ENCODE measurements at regions not wholly inside any gene's neighbourhood (a gene's known extent, or its start where the extent isn't known, plus 50 kb on each side); places are given as distances from the start of the nearest gene placed in this dataset.
A peak's percentile ranks its signal among the peaks of the same experiment; 100 is the strongest.

DNA sequence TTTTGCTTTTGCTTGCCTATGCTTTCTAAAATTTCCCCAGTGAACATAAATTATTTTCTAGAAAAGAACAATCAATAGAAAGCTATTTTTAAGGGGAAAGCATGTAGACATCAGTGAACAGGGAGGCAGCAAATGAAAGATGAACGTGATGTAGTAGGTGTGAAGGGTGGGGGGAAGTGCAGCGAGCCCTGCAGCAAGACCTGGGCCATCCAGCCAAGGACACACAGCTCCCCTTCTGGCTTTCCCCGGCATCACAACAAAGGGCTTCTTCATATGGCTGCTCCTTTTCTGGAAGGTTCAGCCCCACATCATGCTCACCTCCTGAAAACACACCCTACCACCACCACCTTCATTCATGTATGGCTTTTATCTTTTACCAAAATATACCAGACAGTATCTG, 109.2 kb upstream of the ETS2 start:
- DNase-seq, result no peak

- no peak for DNase-seq
Observed at GRCh38 chr21:38699048-38699447, 106.7 kb upstream of the ETS2 start.

DNA sequence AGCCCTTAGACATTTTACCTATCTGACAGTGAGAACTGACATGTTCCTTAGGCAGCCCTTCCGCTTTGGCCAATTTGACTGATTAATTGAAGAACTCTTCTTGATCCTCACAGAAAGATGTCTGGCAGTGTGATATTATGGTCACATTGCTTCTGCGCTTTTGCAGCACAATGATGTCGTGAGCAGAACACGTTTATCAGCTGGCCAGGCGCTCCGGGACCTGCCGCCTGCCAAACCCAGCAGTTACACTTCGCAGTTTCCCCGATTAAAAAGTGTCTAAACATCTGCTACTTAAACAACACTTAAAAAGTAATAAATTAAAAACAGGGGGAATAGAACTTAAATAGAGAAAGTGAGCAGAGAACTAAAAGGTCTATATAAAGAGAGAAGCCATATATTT, 103.5 kb upstream of the ETS2 start:
- DNase-seq, result no peak

DNA sequence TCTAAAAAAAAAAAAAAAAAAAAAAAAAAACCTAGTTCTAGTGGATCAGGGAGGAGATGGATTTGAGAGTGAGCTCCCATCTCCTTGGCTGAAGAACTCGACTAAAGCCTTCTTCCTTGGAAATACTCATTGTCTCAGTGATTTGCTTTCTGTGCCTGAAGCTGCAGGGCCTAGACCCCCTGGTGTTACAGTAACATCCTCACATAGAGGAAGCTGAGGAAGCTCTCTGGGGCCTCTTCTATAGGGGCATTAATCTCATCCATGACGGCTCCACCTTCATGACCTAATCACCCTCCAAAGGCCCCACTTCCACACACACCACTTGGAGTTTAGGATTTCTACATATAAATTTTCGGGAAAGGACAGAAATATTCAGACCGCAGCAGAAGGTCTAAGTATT, 95.9 kb upstream of the ETS2 start:
- DNase-seq, result no peak

GRCh38 chr21:38712071-38712470, 93.7 kb upstream of the ETS2 start:
- peak in 2 of 58 donors; percentile 3 to 7 for DNase-seq

GRCh38 chr21:38712664-38713063, 93.1 kb upstream of the ETS2 start:
- DNase-seq, result no peak

DNA sequence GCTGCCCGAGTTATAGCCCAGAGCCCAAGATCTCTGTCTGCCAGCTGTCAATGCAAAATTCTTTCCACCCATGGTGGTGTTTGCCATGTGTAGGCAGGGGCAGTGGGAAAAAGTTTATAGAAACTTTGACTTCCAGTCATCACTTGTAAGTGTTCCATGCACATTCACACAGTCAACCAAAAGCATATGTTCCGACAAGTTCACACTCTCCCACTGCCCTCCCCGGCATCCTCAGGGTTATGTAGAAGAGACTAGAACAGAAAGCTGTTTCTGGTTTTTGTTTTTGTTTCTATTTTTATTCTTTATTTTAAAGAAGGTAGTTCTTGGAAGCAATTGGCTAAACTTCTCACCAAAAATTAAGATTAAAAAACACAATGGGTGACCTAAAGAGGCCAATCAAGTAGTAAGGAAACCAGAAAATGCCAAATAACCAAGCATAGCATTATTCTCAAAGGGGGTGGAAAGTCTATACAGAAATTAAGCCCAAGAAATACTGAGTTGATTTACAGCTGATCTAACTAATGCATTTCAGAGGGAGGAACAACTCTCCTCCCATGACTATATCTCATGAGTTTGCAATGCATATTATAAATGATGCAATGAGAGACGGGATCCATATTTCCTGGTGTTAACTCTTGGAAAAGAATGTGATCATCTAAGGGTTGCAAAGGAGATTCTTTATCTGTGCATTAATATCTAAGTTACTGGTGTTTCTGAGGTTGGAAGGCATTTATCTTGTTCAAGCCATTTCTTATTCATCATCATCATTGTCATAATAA, 91.5 kb upstream of the ETS2 start:
- no peak for DNase-seq

GRCh38 chr21:38714999-38715398, 90.7 kb upstream of the ETS2 start:
- no peak for DNase-seq

- DNase-seq, result no peak
Observed at GRCh38 chr21:38716088-38716487, 89.6 kb upstream of the ETS2 start.

DNA sequence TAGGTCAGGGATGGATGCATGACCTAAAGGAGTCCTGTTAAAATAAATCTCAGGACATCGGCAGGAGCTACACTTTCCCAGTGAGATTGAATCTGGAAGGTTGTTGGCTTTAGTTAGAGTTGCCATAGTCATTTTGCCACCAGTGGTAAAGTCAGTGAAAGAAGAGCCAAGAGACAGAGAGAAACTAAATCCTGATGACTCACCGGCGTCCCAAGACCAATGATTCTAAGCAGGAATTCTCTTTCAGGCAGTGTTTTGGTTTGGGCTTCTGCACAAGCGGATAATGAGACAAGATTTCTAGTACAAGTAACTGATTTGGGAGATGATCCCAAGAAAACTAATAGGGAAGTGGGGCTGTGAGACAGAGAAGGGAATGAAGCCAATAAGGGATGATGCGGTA, 88.8 kb upstream of the ETS2 start:
- DNase-seq, result no peak

GRCh38 chr21:38718481-38718880, 87.2 kb upstream of the ETS2 start:
- peak in 1 of 58 donors; percentile 1 for DNase-seq

DNA sequence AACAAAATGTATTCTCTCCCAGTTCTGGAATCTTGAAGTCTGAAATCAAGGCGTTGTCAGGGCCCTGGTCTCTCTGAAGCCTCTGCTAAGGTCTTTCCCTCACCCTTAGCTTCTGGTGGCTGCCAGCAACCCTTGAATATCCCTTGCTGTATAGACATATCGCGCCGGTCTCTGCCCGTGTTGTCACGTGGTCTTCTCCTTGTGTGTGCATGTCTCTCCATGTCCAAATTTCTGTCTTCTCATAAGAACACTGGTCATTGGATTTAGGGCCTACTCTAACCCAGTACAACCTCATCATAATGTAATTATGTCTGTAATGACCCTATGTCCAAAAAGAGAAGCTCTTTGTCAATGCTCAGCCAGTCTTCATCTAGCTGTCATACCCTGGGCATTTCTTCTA, 85.7 kb upstream of the ETS2 start:
- DNase-seq, result no peak

- DNase-seq, result no peak
Observed at GRCh38 chr21:38721055-38721454, 84.7 kb upstream of the ETS2 start.

DNA sequence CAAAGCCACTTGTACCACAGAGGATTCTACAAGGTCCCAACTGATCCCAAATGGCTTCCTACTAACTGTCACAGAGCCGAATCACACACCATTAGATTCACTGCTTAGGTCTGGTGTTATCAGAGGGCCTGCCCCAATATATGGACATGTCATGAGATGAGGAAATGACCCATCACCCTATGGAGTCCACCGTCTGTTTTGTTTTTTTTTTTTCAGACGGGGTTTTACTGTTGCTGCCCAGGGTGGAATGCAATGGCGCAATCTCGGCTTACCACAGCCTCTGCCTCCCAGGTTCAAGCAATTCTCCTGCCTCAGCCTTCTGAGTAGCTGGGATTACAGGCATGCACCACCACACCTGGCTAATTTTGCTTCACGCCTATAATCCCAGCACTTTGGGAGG, 83.8 kb upstream of the ETS2 start:
- no peak for DNase-seq

DNA sequence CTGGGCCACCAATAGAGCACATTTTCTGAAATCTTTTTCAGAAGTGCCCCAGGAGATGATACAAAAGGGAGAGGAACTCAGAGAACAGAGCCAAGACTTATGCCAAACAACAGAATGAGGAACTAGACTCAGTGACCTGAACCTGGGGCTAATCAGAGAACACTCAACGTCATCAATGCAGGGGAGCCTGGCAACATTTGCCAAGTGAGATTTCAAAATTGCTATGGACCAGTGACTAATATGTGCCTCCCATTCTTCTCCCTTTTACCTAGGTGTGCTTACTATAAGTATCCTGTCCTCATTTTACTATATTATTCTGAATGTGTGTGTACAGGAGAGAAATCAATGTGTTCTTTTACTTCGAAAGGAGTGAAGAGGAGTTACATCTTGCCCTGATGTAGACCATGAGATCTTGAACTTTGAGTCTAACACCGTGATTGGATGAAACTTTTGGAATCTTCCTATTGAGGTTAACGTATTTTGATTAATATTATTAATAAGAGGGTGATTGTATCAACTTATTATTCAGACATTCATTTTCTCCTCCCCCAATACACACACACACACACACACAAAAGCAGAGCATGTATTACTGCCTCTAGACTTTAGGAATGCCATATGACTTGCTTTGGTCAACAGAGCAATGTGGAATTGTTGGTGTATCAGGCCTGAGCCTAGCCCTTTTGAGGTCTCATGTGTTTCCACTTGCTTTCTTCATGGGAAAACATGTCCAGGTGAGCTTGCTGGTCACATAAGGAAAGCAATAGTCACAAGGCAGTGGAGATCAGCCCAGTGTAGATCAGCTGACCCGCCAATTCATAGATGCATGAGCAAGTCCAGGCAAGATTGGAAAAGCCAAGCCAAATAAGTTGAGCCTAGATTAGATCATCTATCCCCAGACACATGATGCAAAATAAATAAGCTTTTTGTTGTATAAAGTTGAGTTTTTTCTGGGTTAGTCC, 80.3 kb upstream of the ETS2 start:
- DNase-seq, result no peak

DNA sequence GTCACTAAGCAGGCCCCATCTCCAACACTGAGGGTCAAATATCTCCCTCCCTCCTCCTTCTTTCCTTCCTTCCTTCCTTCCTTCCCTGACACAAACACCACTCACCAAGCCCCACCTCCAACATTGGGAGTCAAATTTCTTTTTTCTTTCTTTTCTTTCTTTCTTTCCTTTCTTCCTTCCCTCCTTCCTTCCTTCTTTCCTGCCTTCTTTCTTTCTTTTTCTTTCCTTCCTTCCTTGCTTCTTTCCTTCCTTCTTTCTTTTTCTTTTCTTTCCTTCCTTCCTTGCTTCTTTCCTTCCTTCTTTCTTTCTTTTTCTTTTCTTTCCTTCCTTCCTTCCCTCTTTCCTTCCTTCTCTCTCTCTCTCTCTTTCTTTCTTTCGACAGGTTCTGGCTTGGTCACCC, 79.2 kb upstream of the ETS2 start:
- DNase-seq, result no peak

- no peak for DNase-seq
Observed at GRCh38 chr21:38729291-38729690, 76.4 kb upstream of the ETS2 start.

DNA sequence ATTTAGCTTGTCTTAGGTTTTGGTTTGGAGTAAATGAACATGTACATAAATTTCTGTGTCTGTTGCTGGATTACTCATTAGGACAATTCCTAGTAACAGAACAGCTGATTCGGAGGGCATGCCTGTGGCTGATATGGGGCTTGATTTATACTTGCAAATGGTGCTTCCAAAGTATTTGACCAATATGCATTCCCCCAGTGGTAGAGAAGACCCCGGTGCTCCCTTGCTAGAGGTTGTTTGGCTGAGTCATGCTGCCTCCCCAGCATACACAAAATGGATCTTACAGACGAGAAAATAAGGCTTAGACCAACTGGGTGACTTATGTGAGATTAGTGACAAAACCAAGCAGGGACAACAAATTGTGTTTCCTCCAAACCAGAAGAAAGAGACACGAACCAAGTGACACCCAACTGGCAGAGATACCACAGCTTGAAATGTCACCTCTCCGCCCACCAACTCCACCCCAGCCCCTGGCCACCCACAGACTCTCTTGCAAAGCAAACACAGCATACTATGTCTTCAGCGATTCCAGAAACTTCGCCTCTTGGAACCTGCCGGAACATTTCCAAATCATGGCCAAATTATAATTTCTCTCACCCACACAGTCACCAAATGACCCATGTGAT, 75.9 kb upstream of the ETS2 start:
- no peak for DNase-seq

GRCh38 chr21:38733972-38734546, 71.7 kb upstream of the ETS2 start:
- peak in 57 of 58 donors; percentile 16 to 92 (median 60) for DNase-seq

- DNase-seq, result no peak
Observed at GRCh38 chr21:38734646-38735365, 70.9 kb upstream of the ETS2 start.

- no peak for DNase-seq
Observed at GRCh38 chr21:38735626-38736206, 70.0 kb upstream of the ETS2 start.

Data from anterior cingulate cortex (tissue), 58 donors.